T-helper 1 cell (primary cell): ENCODE measurements at regions not wholly inside any gene's neighbourhood (a gene's known extent, or its start where the extent isn't known, plus 50 kb on each side); places are given as distances from the start of the nearest gene placed in this dataset.
"Not testable (repeated sequence)": the region's sequence is repeated elsewhere in the genome, so short reads cannot be mapped to it uniquely, and the experiment has no call there.

Experiments
- DNase-seq, 5 donors: peaks; one replicate each; pipeline ENCODE4 v3.0.0-alpha.2; 2012 to 2020

DNA sequence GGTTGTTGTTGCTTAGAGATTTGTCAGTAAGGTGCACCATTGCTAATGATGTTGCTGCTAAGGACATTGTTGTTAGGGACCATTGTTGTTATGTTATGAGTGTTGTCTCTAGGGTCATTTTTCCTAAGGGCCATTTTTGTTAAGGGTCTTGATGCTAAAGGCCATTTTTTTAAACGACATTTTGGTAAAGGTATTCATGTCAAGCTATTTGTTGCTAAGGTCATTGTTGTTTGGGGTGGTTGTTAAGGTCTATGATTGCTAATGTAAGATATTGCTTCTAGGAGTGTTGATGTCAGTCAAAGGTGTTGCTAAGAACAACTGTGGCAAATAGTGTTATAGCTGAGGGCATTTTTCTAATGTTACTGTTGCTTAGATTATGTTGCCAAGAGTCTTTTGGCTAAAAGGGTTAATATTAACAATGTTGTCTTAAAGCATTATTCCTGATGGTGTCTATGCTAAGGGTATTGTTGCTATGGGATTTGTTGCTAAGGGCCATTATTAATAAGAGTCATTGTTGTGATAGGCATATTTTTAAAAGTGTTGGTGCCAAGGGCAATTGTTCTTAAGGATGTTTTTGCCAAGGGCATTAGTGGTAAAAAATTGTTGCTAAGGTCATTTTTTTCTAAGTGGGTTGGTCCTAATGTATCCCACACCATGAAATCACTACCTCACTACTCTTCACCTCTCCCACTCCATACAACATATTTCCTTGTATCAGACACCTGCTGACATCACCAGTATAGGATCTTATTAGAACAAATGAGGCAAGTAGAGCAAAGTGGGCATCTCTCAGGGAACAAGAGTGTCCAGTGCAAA, 56.2 kb downstream of the SPATA31A6 start:
- DNase-seq = not testable (repeated sequence)

DNA sequence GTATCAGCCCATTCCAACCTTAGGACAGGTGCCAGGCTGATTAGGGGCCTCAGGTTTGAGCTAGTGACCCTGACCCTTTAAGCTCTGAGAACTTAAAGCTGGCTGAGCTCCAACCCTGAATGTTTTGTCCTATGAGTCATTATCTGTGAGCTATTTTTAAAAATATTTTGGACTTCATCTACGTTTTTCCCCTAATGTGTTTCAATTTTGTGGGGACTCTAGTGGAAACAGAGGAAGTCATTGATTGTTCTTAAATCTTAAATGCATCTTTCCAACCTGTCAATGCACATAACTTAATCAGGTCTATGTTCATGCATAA, 56.8 kb downstream of the SPATA31A6 start:
- not testable (repeated sequence) for DNase-seq

DNA sequence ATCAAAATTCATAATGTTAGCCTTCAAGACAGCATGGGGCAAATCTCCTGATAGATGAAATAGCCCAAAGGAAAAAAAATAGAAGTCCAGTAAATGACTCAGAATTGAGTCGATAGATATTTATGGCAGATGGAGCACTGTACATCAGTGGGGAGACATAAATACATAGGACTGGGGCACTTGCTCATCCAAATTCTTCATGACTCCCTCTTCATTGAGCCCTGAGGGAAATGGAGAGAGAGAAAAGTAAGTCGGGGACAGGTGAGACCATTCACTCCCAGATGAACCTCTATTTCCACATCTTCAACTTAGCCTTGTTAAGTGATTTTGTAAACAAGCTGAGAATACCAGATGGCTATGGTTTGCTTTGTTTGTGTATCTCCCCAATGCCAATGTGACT, 59.8 kb downstream of the SPATA31A6 start:
- not testable (repeated sequence) for DNase-seq

DNA sequence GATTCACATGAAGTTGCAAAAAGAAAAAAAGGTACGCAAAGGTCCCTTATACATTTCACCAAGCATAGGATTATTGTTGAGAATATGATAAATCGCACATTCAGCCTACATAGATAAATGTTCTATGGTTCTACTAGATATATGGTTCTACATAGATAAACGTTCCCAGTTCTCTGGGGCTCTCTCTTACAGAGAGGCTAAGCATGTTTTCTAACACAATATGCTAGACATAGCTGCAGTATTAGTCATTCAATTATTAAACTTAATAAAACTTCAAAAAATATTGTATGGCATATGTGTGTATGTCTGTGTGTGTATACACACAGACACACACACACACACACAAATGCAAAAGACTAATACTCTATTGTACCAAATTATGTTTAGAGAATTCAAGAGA, 60.4 kb downstream of the SPATA31A6 start:
- not testable (repeated sequence) for DNase-seq

DNA sequence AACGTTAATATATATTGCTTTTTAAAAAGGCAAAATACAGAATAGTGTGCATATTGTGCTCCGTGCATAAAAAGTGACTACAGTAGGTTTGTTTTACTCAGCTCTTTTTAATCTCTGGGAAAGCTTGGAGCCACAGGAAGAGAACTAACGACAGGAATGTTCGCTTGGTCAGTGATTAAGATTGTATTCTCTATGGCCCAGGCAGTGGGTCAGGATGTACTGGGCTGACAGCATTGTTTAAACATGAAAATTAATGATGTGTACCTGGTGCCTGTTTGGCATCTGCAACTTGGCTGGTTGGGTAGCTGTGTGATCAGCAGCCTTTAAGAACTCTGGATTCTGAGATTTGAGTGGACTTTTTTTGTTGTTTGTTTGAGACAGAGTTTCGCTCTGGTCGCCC, 85.3 kb downstream of the SPATA31A6 start:
- DNase-seq = not testable (repeated sequence)

DNA sequence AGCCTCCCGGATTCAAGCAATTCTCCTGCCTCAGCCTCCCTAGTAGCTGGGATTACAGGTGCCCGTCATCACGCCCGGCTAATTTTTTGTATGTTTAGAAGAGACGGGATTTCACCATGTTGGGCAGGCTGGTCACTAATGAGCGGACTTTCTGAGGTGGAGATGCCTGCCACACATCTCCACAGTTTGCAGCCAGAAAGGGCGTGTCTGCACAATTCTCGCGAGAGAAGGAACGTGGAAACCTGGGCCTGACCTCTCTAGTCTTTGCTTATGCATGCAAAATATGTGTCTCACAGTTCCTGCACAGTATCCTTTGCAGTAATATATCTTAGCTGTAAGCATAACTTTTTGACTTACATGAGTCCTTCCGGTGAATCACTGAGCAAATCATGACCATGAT, 85.7 kb downstream of the SPATA31A6 start:
- not testable (repeated sequence) for DNase-seq

DNA sequence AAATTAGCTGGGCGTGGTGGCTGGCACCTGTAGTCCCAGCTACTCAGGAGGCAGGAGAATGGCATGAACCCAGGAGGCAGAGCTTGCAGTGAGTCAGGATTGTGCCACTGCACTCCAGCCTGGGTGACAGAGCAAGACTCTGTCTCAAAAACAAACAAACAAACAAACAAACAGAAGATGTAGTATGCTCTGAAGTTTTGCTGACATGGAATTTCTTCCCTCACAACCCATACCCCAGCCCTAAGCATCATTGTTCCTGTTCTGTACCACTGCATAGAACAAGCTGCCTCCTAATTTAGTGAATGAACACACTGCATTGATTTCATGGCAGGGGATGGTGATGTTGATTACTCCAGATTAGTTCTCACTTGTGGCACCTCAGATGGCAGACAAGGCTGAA, 89.7 kb downstream of the SPATA31A6 start:
- DNase-seq = not testable (repeated sequence)

DNA sequence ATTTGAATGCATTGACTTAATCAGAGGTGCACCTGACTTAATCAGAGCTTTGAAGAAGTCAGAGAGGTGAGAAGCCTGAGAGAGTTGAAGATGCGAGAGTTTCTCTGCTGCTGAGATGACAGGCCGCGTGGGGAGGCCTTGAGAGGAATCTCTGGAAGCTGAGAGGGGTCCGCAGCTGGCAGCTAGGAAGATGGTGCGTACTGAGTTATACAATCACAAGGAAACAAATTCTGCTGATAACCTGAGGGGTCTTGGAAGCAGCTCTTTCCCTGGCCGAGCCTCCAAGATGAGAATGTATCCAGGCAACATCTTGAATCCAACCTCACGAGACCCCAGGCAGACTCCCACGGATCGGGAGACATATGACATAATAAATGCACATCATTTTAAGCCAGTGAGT, 91.7 kb downstream of the SPATA31A6 start:
- no peak for DNase-seq

DNA sequence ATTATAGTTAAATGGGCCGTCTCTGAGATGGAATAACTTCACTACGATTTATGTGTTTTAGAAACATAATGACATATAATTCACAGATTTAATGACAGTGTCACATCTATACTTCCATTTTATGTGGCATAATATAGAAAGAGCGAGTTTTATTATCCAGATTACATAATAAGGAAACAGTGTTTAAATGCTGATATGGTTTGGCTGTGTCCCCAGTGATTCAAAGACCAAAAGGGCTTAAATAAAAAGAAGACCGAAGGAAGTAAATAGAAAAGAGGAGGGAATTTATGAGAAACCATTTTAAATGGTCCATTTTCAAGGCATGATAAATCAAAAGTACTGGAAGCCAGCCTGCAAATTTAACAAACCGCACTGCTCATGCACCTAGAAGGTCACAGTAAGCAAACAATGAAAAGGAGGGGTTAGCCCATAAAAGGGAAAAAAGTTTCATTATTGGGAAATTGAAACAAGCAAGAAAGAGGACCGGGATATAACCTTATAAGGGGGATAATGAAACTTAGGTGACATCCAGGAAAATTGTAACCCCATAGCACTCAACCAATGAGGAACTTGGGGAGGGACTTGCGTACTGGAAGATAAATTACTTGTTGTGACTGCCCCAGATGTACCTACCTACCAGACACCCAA, 99.2 kb downstream of the SPATA31A6 start:
- DNase-seq = not testable (repeated sequence)

DNA sequence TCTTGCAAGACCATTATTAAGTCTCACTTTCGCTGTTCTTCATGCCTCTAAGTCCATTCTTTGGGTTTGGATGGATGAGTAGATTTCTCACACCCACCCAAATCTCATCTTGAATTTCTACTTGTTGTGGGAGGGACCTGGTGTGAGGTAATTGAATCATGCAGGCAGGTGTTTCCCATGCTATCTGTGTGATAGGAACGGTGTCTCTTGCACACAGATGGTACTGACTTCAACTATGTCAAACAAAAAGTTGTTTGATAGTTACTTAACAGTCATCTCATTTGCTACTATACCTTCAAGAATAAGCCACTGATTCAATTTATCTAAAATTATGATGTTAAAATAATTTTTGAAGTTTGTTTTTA, 99.7 kb downstream of the SPATA31A6 start:
- DNase-seq = not testable (repeated sequence)

DNA sequence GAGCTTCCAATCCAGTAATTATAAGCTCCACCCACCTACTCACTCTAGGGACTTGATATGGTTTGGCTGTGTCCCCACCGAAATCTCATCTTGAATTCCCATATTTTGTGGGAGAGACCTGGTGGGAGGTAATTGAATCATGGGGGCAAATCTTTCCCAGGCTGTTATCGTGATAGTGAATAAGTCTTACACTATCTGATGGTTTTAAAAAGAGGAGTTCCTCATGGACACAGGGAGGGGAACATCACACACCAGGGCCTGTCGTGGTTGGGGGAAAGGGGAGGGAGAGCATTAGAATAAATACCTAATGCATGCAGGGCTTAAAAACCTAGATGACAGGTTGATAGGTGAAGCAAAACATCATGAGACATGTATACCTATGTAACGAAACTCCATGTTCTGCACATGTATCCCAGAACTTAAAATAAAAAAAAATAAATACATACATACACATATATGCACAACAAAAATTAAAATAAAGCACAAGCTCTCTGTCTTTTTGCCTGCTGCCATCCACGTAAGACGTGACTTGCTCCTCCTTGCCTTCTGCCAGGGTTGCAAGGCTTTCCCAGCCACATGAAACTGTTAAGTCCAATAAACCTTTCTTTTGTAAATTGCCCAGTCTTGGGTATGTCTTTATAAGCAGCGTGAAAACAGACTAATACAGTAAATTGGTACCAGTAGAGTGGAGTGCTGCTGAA, 102.8 kb downstream of the SPATA31A6 start:
- DNase-seq = not testable (repeated sequence)

DNA sequence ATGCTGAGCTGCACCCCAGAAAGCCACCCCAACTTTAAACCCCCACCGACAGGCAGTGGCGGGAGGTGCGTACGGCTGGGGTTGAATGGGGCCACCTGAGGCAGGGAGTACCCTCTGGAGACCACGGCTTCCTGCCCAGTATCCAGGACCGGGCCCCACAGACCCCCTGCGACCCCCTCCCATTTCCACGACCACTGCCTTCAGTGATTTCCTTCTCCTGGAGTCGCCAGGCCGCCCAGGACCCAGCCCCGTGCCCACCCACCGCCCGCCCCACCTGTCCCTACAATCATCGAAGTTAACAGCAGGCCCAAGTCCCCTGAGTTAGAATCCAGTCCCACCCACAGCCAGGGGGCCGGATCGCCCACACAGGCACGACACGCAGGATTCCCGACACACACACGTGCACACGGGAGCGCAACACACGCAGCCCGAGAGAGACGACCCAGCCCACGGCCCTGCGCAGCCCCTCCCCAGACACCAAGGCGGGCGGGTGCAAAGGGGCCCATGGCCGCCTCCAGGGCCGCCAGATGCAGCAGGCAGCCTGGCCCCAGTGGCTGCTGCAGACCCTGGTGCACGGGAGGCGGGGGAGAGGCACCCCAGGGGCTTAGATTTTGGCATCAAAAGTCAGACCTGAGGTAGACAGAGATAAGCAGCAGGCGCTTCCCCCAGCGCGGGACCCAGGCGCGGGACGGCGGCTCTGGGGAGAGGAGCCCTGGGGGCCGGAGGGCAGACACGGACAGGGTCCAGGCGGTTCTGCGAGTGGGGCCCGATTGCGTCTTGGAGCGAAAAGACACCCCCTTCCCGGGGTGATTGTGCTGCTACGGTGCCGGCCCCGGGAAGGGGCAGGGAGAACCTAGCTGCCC, 104.8 kb downstream of the SPATA31A6 start:
- DNase-seq = not testable (repeated sequence)

DNA sequence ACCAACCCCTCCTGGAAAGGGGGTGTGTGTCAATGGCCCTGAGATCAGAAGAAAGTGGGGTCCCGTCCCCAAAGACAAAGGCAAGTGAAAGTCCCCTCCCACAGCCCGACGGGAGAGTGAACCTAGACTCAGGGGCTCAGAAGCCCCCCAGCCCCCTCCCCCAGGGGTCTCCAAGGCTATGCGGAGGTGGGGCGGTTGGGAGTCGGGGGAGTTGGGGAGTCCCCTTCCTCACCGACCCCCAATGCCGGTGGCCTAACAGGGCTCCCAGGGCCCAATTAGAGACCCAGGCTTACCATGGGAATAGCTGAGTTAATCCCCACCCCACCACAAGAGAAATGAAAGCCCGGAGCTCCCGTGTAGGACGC, 105.4 kb downstream of the SPATA31A6 start:
- DNase-seq = not testable (repeated sequence)

DNA sequence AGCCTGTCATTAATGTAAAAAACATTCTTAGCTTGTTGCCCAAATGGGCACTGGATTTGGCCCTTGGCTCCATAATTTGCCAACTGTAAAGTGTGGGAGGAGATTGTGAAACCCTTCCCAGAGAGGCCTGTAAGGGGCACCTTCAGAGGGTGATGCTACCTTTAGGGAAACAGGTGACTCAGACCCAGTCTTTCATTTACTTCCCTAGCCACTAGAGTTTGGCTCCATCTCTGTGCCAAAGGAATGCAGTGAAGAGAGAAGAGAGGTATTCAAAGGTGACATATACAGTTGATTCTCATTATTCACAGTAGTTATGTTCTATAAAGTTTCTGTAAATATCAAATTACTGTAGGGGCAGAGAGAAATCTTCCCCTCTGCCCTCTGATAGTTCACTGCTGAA, 116.7 kb downstream of the SPATA31A6 start:
- not testable (repeated sequence) for DNase-seq

DNA sequence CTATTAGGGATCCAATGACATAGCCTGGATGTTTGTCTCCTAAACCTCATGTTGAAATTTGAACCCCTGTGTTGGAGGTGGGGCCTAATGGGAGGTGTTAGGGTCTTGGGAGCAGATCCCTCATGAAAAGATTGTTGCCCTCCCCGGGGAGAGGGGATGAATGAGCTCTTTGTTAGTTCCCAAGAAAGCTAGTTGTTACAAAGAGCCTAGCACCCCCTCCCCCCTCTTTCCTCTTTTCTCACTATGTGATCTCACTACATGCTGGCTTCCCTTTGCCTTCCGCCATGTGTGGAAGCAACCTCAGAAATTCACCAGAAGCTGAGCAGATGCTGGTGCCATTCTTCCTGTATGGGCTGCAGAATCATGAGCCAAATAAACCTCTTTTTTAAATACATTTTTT, 123.2 kb downstream of the SPATA31A6 start:
- not testable (repeated sequence) for DNase-seq

DNA sequence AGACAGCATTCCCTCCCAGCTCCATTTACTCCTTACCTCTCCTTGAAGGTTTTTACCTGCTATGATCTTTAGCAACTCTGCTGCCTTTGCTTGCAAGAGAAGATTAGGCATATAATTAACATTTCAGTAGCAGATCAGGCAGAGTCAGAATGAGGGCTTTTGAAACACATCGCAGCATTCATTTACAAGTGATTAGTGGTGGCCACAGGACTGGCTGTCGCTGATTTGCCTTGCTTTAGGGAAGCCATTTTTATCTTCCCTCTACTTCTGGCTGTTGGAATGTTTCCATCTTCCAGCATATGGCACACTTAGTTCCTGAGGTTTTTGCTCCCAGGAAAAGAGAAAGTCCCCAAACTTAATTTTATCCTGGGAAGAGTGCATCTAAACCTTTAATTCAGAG, 124.0 kb downstream of the SPATA31A6 start:
- DNase-seq = not testable (repeated sequence)

DNA sequence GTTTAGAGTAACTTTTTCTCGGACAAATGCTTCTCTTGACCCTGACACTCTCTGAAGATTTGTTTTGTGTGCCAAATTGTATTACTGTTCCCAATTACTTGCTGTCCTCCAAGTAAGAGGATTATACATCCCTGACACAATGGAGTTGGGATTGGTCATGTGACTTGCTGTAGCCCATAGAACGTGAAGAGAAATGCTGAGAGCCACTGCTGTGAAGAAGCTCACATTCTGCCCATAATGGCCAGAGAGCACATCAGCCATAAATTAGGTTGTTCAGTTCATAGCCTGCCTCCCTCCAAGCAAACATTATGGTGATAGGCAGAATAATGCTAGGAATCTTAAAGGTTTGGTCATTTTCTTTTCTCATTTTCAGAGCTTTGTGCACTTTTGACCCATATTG, 127.5 kb downstream of the SPATA31A6 start:
- DNase-seq = not testable (repeated sequence)

DNA sequence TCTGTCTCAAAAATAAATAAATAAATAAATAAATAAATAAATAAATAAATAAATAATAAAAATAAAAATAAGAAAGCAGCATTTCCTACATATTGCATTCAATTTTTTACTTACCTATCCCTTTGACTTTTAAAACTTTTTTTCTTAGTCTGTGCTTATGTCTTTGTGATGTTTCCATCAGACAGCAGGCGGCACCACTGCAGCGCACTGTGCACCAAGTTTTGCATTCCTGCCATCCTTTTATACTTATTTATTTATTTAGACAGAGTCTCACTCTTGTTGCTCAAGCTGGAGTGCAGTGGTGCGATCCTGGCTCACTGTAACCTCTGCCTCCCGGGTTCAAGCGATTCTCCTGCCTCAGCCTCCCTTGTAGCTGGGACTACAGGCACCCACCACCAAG, 132.6 kb downstream of the SPATA31A6 start:
- DNase-seq = not testable (repeated sequence)

DNA sequence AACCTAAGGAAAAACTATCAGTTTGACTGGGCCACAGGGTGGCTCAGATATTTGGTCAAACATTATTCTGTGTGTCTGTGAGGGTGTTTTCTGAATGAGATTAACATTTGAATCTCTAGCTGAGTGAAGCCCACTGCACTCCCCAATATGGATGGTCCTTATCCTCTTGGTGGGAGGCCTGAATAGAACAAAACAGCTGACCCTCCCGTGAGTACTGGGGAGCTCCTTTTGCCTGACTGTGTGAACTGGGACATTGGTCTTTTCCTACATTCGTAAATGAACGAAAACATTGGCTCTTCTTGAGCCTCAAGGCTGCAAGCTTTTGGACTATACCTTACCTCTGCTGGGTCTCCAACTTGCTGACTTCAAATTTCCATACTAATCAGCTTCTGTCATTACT, 134.2 kb downstream of the SPATA31A6 start:
- DNase-seq = not testable (repeated sequence)

DNA sequence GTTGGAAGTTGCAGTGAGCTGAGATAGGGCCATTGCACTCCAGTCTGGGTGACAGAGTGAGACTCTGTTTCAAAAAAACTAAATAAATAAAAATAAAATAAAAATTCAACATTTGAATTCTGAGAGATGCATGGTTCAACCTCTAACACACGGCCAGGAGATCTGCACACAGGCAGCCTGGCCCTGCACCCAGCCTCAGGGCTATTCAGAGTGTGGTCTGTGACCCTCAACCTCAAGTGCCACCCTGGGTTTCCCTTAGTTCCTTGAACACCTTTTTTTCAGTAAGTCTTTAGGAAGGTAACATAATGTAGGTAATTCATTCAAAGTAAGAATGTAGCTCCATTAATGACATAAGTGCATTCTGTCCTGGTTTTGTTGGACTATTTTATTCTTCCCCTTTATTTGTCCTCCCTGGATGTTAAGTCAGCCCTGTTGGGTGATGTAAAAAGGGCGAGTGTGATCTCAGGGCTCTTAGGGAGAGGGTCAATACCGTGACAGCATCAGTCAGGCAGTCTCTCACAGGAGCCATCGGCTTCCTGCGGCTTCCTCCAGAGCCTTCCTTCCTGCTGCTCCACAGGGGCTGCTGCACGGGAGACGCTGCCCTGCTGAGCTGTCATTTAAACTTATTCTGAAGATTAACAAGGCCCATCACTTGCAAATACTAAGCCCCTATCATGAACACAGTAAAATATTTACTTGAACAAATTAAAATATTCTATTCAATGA, 139.8 kb downstream of the SPATA31A6 start:
- not testable (repeated sequence) for DNase-seq

DNA sequence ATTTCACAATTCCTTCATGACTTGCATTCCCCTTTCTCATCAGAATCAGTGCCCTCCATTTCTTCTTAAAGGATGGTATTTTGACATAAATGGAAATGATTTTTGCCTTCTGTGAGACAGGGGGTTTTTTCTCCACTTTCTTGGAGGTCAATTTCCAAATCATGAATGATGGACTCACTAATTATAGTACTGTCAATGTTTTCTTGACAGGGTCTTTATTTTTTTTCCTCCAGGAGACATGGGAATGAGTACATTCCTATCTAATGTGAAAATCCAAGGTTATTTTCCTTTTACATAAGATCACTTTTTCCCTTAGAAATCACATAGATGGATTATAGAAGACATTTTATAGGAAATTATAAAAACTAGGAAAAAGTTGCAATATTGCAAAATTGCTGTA, 141.7 kb downstream of the SPATA31A6 start:
- DNase-seq = not testable (repeated sequence)

DNA sequence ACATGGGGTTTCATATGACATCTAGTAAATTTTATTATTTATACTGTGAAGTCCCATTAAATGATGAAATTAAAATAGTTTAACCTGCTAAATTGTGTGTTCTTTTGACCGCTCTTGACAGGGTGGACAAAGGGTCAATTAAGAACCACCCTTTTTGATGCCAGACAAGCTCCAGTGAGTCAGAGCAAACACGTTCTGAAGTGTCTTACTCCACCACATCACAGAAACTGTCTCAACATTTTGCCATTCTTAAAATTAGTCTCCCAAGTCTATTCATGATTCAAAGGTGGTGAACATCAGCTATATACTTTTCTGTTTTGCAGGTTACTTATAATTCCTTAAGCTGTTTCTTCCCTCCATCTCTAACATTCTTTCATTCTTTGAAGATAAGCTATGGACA, 142.1 kb downstream of the SPATA31A6 start:
- DNase-seq = not testable (repeated sequence)
